ENCODE measurements at regions not wholly inside any gene's neighbourhood (a gene's known extent, or its start where the extent isn't known, plus 50 kb on each side); places are given as distances from the start of the nearest gene placed in this dataset. TPM values are rescaled to one million over a fixed set of nuclear protein-coding genes. Genes with fewer than 3 reads are reported as not detected.
A peak's percentile ranks its signal among the peaks of the same experiment; 100 is the strongest.

DNA sequence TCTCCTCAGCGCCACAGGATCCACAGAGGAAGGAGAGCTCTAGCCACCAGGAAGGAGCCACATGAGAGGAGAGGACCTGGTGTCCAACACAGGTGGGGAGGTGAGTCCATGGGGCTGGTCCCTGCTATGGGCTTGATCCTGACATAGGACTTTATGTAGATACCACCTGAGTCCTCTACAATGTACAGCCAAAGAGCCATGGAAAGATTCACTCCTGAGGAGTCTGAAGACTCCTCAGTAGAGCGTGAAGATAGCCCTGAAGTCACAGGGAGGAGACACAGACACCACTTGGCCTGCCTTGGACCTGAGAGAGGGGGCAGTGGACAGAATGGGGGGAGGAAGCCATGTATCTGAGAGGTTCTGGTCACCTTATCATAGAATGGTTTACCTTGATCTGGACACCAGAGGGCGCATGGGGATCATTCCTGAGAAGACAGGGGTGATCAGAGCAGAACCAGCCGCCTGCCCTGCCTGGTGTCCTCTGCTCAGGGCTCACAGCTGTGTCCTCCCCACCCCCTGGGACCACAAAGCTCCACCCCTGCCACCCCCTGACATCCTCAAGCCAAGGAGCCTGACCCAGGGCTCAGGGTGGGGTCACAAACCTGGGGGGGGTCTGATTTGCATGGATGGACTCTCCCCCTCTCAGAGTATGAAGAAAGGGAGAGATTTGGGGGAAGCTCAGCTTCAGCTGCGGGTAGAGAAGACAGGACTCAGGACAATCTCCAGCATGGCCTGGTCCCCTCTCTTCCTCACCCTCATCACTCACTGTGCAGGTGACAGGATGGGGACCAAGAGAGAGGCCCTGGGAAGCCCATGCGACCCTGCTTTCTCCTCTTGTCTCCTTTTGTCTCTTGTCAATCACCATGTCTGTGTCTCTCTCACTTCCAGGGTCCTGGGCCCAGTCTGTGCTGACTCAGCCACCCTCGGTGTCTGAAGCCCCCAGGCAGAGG lies 77.0 kb downstream of the ZNF280B start:
- H3K9me3 ChIP-seq = no peaks in the 10 kb centered on the region
- 64 to 70% (median 69%) methylated on average over 7 of the region's 7 CpGs for WGBS, 3 donors
- DNase-seq = peak in 4 of 5 donors; percentile 45 to 69 (median 50)
- no peaks in the 10 kb centered on the region for H3K27me3 ChIP-seq
- H3K4me3 ChIP-seq = no peak overlapping the region
- peaks cover 6% of the 10 kb centered on the region for H3K4me1 ChIP-seq (ENCODE audit: insufficient read depth)
- intact Hi-C loops (cut with DNase I) = no loop called here
- no peak overlapping the region for H3K27ac ChIP-seq
- H3K36me3 ChIP-seq = no peaks in the 10 kb centered on the region
- no peak for TF ChIP-seq POLR2A (IDR thresholded peaks at IDR 0.05)
- TF ChIP-seq, protein P1, sequence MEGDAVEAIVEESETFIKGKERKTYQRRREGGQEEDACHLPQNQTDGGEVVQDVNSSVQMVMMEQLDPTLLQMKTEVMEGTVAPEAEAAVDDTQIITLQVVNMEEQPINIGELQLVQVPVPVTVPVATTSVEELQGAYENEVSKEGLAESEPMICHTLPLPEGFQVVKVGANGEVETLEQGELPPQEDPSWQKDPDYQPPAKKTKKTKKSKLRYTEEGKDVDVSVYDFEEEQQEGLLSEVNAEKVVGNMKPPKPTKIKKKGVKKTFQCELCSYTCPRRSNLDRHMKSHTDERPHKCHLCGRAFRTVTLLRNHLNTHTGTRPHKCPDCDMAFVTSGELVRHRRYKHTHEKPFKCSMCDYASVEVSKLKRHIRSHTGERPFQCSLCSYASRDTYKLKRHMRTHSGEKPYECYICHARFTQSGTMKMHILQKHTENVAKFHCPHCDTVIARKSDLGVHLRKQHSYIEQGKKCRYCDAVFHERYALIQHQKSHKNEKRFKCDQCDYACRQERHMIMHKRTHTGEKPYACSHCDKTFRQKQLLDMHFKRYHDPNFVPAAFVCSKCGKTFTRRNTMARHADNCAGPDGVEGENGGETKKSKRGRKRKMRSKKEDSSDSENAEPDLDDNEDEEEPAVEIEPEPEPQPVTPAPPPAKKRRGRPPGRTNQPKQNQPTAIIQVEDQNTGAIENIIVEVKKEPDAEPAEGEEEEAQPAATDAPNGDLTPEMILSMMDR (IDR thresholded peaks at IDR 0.05) = peak in 1 of 3 donors; percentile 26
- TF ChIP-seq EP300 (IDR thresholded peaks at IDR 0.05) = no peak

DNA sequence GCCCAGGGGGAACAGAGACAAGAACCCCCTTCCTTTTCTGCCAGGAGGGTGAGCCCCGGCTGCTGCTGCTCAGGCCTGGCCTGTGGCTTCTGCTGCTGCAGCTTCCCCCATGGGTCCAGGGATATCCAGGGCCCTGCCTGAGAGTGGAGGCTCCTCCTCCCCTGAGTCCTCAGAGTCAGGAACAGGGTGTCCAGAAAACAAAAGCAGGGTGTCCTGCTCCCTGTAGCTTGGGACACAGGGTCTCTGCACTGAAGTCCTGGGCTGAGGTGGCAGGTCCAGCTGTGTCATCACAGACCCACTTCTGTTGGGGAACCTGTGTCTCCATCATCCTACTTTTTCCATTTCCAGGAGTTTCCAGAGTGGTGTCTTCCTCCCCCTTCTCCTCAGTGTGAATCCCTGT lies 76.1 kb downstream of the ZNF280B start:
- intact Hi-C loops (cut with DNase I) = no loop called here
- Histone ChIP-seq H3K4me1 (ENCODE audit: insufficient read depth) (peaks cover 1% of the 10 kb centered on the region), H3K27me3 (no peaks in the 10 kb centered on the region), H3K27ac (no peak overlapping the region), H3K36me3 (no peaks in the 10 kb centered on the region), H3K4me3 (no peak overlapping the region), H3K9me3 (no peaks in the 10 kb centered on the region)
- TF ChIP-seq EP300 (IDR thresholded peaks at IDR 0.05) = no peak
- TF ChIP-seq POLR2A (IDR thresholded peaks at IDR 0.05) = no peak
- TF ChIP-seq, protein P1 (IDR thresholded peaks at IDR 0.05) = no peak
- 67 to 83% (median 77%) methylated on average over 1 of the region's 1 CpG for WGBS, 3 donors
- peak in 1 of 5 donors; percentile 26 for DNase-seq

DNA sequence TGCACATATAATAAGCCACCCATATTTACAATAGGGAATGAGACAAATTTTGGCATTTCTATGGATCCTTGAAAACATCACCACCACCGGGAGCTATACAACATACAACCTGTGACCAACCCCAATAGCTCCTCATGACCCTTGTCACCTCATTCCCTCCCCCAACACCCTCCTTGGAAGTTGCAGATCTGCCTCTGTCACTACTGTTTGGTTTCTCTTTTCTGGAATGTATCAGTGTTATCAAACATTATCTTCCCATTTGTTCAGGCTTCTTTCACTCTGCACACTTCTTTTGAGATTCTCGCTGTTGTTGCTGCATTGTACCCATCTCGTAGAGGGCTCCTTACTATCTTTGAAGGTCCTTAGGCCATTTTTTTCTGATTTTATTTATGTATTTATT lies 75.6 kb downstream of the ZNF280B start:
- Histone ChIP-seq H3K4me3 (no peak overlapping the region), H3K9me3 (no peaks in the 10 kb centered on the region), H3K27ac (no peak overlapping the region), H3K36me3 (no peaks in the 10 kb centered on the region), H3K27me3 (no peaks in the 10 kb centered on the region), H3K4me1 (ENCODE audit: insufficient read depth) (no peaks in the 10 kb centered on the region)
- WGBS, 3 donors = 84 to 91% (median 87%) methylated on average over 3 of the region's 3 CpGs
- DNase-seq = no peak
- TF ChIP-seq POLR2A (IDR thresholded peaks at IDR 0.05) (no peak), EP300 (IDR thresholded peaks at IDR 0.05) (no peak)
- TF ChIP-seq, protein P1 (IDR thresholded peaks at IDR 0.05) = no peak
- intact Hi-C loops (cut with DNase I) = no loop called here

DNA sequence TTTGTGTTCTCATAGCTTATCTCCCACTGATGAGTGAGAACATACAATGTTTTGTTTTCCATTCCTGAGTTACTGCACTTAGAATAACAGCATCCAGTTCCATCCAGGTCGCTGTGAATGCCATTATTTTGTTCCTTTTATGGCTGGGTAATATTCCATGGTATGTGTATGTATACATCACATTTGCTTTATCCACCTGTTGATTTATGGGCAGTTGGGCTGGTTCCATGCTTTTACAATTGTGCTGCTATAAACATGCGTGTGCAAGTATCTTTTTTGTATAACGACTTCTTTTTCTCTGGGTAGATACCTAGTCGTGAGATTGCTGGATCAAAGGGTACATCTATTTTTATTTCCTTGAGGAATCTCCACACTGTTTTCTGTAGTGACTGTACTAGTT lies 74.8 kb downstream of the ZNF280B start:
- Histone ChIP-seq H3K36me3 (no peaks in the 10 kb centered on the region), H3K4me3 (no peak overlapping the region), H3K27ac (no peak overlapping the region), H3K9me3 (no peaks in the 10 kb centered on the region), H3K27me3 (no peaks in the 10 kb centered on the region), H3K4me1 (ENCODE audit: insufficient read depth) (no peaks in the 10 kb centered on the region)
- no peak for DNase-seq
- intact Hi-C loops (cut with DNase I) = no loop called here
- WGBS, 3 donors = 57 to 61% (median 58%) methylated on average over 4 of the region's 4 CpGs
- no peak for TF ChIP-seq EP300 (IDR thresholded peaks at IDR 0.05)
- no peak for TF ChIP-seq POLR2A (IDR thresholded peaks at IDR 0.05)
- TF ChIP-seq, protein P1 (IDR thresholded peaks at IDR 0.05) = no peak

Small RNAs in the stretch of these regions (small RNA-seq; reads per million reads assigned to genes)
- gene AC245291.3 (not detected), gene IGLVVII-41-1 (not detected)

Data from ovary (tissue), 7 donors.